ENCODE measurements at regions not wholly inside any gene's neighbourhood (a gene's known extent, or its start where the extent isn't known, plus 50 kb on each side); places are given as distances from the start of the nearest gene placed in this dataset.

GRCh38 chrX:21156632-21157031 is 217.6 kb upstream of the CNKSR2 start:
- Histone ChIP-seq H3K9ac (ENCODE audit: low read length) (no peak overlapping the region), H3K4me1 (ENCODE audit: control insufficient read depth in 1 of 2, insufficient read depth in 2 of 2, low read length in 2 of 2) (no peaks in the 10 kb centered on the region), H4K12ac (ENCODE audit: low read depth, low read length) (no peak overlapping the region), H2BK120ac (ENCODE audit: insufficient read depth, low read length, poor library complexity) (no peak overlapping the region), H3K27me3 (ENCODE audit: insufficient read depth, low read length) (no peaks in the 10 kb centered on the region), H2BK12ac (ENCODE audit: low read length) (no peak overlapping the region), H3K23ac (ENCODE audit: low read length) (no peak overlapping the region), H3K27ac (ENCODE audit: low read depth, low read length) (peak overlapping the region; percentile 61), H2AK5ac (ENCODE audit: low read length) (no peak overlapping the region), H3K79me1 (ENCODE audit: low read length) (peaks cover 4% of the 10 kb centered on the region), H2AFZ (ENCODE audit: insufficient read depth, low read length, poor library complexity) (no peak overlapping the region), H4K8ac (ENCODE audit: low read depth, low read length) (no peak overlapping the region), H4K91ac (ENCODE audit: low read depth, low read length) (peak overlapping the region; percentile 62), H3K9me3 (ENCODE audit: insufficient read depth, low read depth, low read length) (no peaks in the 10 kb centered on the region), H3K79me2 (ENCODE audit: control insufficient read depth, insufficient read depth, low read length, poor library complexity) (no peaks in the 10 kb centered on the region), H3K36me3 (ENCODE audit: control insufficient read depth in 1 of 2, insufficient read depth in 2 of 2, low read length in 2 of 2) (no peaks in the 10 kb centered on the region), H3K4ac (ENCODE audit: low read depth, low read length) (no peak overlapping the region), H3K14ac (ENCODE audit: low read length) (no peak overlapping the region), H2BK5ac (ENCODE audit: low read depth, low read length, poor library complexity) (peak overlapping the region; percentile 63), H3K18ac (ENCODE audit: low read length) (no peak overlapping the region), H3K4me3 (ENCODE audit: low read depth, low read length) (no peak overlapping the region), H3K4me2 (ENCODE audit: low read length) (no peak overlapping the region)
- no peak for DNase-seq
- no CpG with 5 or more reads among the region's 1 CpG for WGBS (ENCODE audit: extremely low coverage, insufficient coverage, insufficient read length)

- Histone ChIP-seq H3K9me3 (ENCODE audit: insufficient read depth, low read depth, low read length) (no peaks in the 10 kb centered on the region), H3K79me1 (ENCODE audit: low read length) (peaks cover 4% of the 10 kb centered on the region), H3K14ac (ENCODE audit: low read length) (no peak overlapping the region), H3K18ac (ENCODE audit: low read length) (no peak overlapping the region), H3K27ac (ENCODE audit: low read depth, low read length) (peak overlapping the region; percentile 76), H3K4me1 (ENCODE audit: control insufficient read depth in 1 of 2, insufficient read depth in 2 of 2, low read length in 2 of 2) (no peaks in the 10 kb centered on the region), H4K8ac (ENCODE audit: low read depth, low read length) (no peak overlapping the region), H3K4me2 (ENCODE audit: low read length) (no peak overlapping the region), H2BK120ac (ENCODE audit: insufficient read depth, low read length, poor library complexity) (no peak overlapping the region), H3K79me2 (ENCODE audit: control insufficient read depth, insufficient read depth, low read length, poor library complexity) (no peaks in the 10 kb centered on the region), H3K4ac (ENCODE audit: low read depth, low read length) (no peak overlapping the region), H3K36me3 (ENCODE audit: control insufficient read depth in 1 of 2, insufficient read depth in 2 of 2, low read length in 2 of 2) (no peaks in the 10 kb centered on the region), H3K4me3 (ENCODE audit: low read depth, low read length) (no peak overlapping the region), H2AFZ (ENCODE audit: insufficient read depth, low read length, poor library complexity) (no peak overlapping the region), H2BK12ac (ENCODE audit: low read length) (no peak overlapping the region), H2BK5ac (ENCODE audit: low read depth, low read length, poor library complexity) (no peak overlapping the region), H4K91ac (ENCODE audit: low read depth, low read length) (no peak overlapping the region), H2AK5ac (ENCODE audit: low read length) (no peak overlapping the region), H4K12ac (ENCODE audit: low read depth, low read length) (no peak overlapping the region), H3K23ac (ENCODE audit: low read length) (no peak overlapping the region), H3K27me3 (ENCODE audit: insufficient read depth, low read length) (no peaks in the 10 kb centered on the region), H3K9ac (ENCODE audit: low read length) (no peak overlapping the region)
- no peak for DNase-seq
- WGBS (ENCODE audit: extremely low coverage, insufficient coverage, insufficient read length), result no CpG with 5 or more reads among the region's 4 CpGs
Observed at GRCh38 chrX:21158678-21159077, 215.5 kb upstream of the CNKSR2 start.

GRCh38 chrX:21166272-21166982 is 207.8 kb upstream of the CNKSR2 start:
- WGBS (ENCODE audit: extremely low coverage, insufficient coverage, insufficient read length), result no CpG with 5 or more reads among the region's 4 CpGs
- Histone ChIP-seq H2BK5ac (ENCODE audit: low read depth, low read length, poor library complexity) (no peak overlapping the region), H2BK120ac (ENCODE audit: insufficient read depth, low read length, poor library complexity) (no peak overlapping the region), H4K91ac (ENCODE audit: low read depth, low read length) (no peak overlapping the region), H3K79me1 (ENCODE audit: low read length) (no peaks in the 10 kb centered on the region), H3K36me3 (ENCODE audit: control insufficient read depth in 1 of 2, insufficient read depth in 2 of 2, low read length in 2 of 2) (no peaks in the 10 kb centered on the region), H3K9me3 (ENCODE audit: insufficient read depth, low read depth, low read length) (no peaks in the 10 kb centered on the region), H3K27me3 (ENCODE audit: insufficient read depth, low read length) (no peaks in the 10 kb centered on the region), H3K4me3 (ENCODE audit: low read depth, low read length) (no peak overlapping the region), H3K9ac (ENCODE audit: low read length) (no peak overlapping the region), H3K4me1 (ENCODE audit: control insufficient read depth in 1 of 2, insufficient read depth in 2 of 2, low read length in 2 of 2) (no peaks in the 10 kb centered on the region), H3K27ac (ENCODE audit: low read depth, low read length) (peak overlapping the region; percentile 58), H4K8ac (ENCODE audit: low read depth, low read length) (no peak overlapping the region), H3K23ac (ENCODE audit: low read length) (no peak overlapping the region), H4K12ac (ENCODE audit: low read depth, low read length) (no peak overlapping the region), H3K4me2 (ENCODE audit: low read length) (no peak overlapping the region), H3K4ac (ENCODE audit: low read depth, low read length) (no peak overlapping the region), H2AK5ac (ENCODE audit: low read length) (no peak overlapping the region), H2BK12ac (ENCODE audit: low read length) (no peak overlapping the region), H2AFZ (ENCODE audit: insufficient read depth, low read length, poor library complexity) (no peak overlapping the region), H3K18ac (ENCODE audit: low read length) (no peak overlapping the region), H3K14ac (ENCODE audit: low read length) (no peak overlapping the region), H3K79me2 (ENCODE audit: control insufficient read depth, insufficient read depth, low read length, poor library complexity) (no peaks in the 10 kb centered on the region)
- DNase-seq, result peak; percentile 4 to 53

- Histone ChIP-seq H3K23ac (ENCODE audit: low read length) (no peak overlapping the region), H3K36me3 (ENCODE audit: control insufficient read depth in 1 of 2, insufficient read depth in 2 of 2, low read length in 2 of 2) (no peaks in the 10 kb centered on the region), H4K8ac (ENCODE audit: low read depth, low read length) (no peak overlapping the region), H2AFZ (ENCODE audit: insufficient read depth, low read length, poor library complexity) (no peak overlapping the region), H3K4me1 (ENCODE audit: control insufficient read depth in 1 of 2, insufficient read depth in 2 of 2, low read length in 2 of 2) (no peaks in the 10 kb centered on the region), H3K18ac (ENCODE audit: low read length) (no peak overlapping the region), H3K9me3 (ENCODE audit: insufficient read depth, low read depth, low read length) (no peaks in the 10 kb centered on the region), H2AK5ac (ENCODE audit: low read length) (no peak overlapping the region), H3K27me3 (ENCODE audit: insufficient read depth, low read length) (no peaks in the 10 kb centered on the region), H3K9ac (ENCODE audit: low read length) (no peak overlapping the region), H3K27ac (ENCODE audit: low read depth, low read length) (no peak overlapping the region), H3K4me2 (ENCODE audit: low read length) (no peak overlapping the region), H2BK120ac (ENCODE audit: insufficient read depth, low read length, poor library complexity) (no peak overlapping the region), H4K12ac (ENCODE audit: low read depth, low read length) (no peak overlapping the region), H3K14ac (ENCODE audit: low read length) (no peak overlapping the region), H3K4ac (ENCODE audit: low read depth, low read length) (no peak overlapping the region), H3K79me1 (ENCODE audit: low read length) (no peaks in the 10 kb centered on the region), H3K79me2 (ENCODE audit: control insufficient read depth, insufficient read depth, low read length, poor library complexity) (no peaks in the 10 kb centered on the region), H4K91ac (ENCODE audit: low read depth, low read length) (no peak overlapping the region), H2BK12ac (ENCODE audit: low read length) (no peak overlapping the region), H3K4me3 (ENCODE audit: low read depth, low read length) (no peak overlapping the region), H2BK5ac (ENCODE audit: low read depth, low read length, poor library complexity) (no peak overlapping the region)
- DNase-seq, result no peak
- WGBS (ENCODE audit: extremely low coverage, insufficient coverage, insufficient read length), result no CpG with 5 or more reads among the region's 2 CpGs
Observed at GRCh38 chrX:21167011-21167410, 207.2 kb upstream of the CNKSR2 start.

Measured in trophoblast cell (in vitro differentiated cells and primary cell).